Keratinocyte (primary cell): ENCODE measurements at regions not wholly inside any gene's neighbourhood (a gene's known extent, or its start where the extent isn't known, plus 50 kb on each side); places are given as distances from the start of the nearest gene placed in this dataset.

Source experiments
- DNase-seq: peaks from one replicate; pipeline ENCODE4 v3.0.0-alpha.2; 2011; ENCODE audit warnings: low read depth, missing footprints, low spot score
- FAIRE-seq: peaks from 2 replicates; lab custom pipeline; 2011; peaks lifted over from hg19 to GRCh38; lab: Jason Lieb, UNC
- H2AFZ ChIP-seq: 2 replicates; pipeline ENCODE4 v1.6.0; 2012; ENCODE audit warnings: low read length, control low read depth, inconsistent platforms; ENCODE audit not compliant: control insufficient read depth
- H3K27ac ChIP-seq: 2 replicates; pipeline ENCODE4 v1.5.1; 2011; ENCODE audit warnings: low read length; ENCODE audit not compliant: control insufficient read depth, insufficient read depth
- H3K27me3 ChIP-seq: 3 replicates; pipeline ENCODE4 v1.6.0; 2011; ENCODE audit warnings: low read length; ENCODE audit not compliant: control insufficient read depth, insufficient read depth; ENCODE audit errors: extremely low read depth
- H3K36me3 ChIP-seq, 2 experiments: 2 replicates in 1 of 2; 3 replicates in 1 of 2; pipeline ENCODE4 v1.5.1; 2011; ENCODE audit warnings: low read length in 2 of 2, mild to moderate bottlenecking in 1 of 2; ENCODE audit not compliant: control insufficient read depth in 2 of 2, insufficient read depth in 2 of 2; ENCODE audit errors: extremely low read depth in 1 of 2
- H3K4me1 ChIP-seq: 3 replicates; pipeline ENCODE4 v1.5.1; 2011; ENCODE audit warnings: low read length; ENCODE audit not compliant: control insufficient read depth, insufficient read depth; ENCODE audit errors: extremely low read depth
- H3K4me2 ChIP-seq: 3 replicates; pipeline ENCODE4 v1.6.0; 2011; ENCODE audit warnings: low read depth, low read length; ENCODE audit not compliant: control insufficient read depth, insufficient read depth; ENCODE audit errors: extremely low read depth
- H3K4me3 ChIP-seq, 3 experiments: fragments of 200-600 bp in 1 of 3; sonication (generic) in 1 of 3; 2 replicates in 2 of 3; 3 replicates in 1 of 3; pipeline ENCODE4 v1.5.1; 2011 to 2016; ENCODE audit warnings: low read length in 3 of 3, mild to moderate bottlenecking in 3 of 3, control low read depth in 2 of 3, inconsistent platforms in 1 of 3, low read depth in 1 of 3, mixed read lengths in 1 of 3, mixed run types in 1 of 3, moderate library complexity in 1 of 3; ENCODE audit not compliant: control insufficient read depth in 2 of 3, insufficient read depth in 2 of 3; ENCODE audit errors: extremely low read depth in 1 of 3
- H3K79me2 ChIP-seq: 2 replicates; pipeline ENCODE4 v1.6.0; 2012; ENCODE audit warnings: low read length; ENCODE audit not compliant: control insufficient read depth, insufficient read depth
- H3K9ac ChIP-seq: 3 replicates; pipeline ENCODE4 v1.6.0; 2011; ENCODE audit warnings: low read length; ENCODE audit not compliant: control insufficient read depth, insufficient read depth; ENCODE audit errors: extremely low read depth
- H3K9me1 ChIP-seq: 3 replicates; pipeline ENCODE4 v1.6.0; 2011; ENCODE audit warnings: low read length; ENCODE audit not compliant: control insufficient read depth, insufficient read depth; ENCODE audit errors: extremely low read depth
- H3K9me3 ChIP-seq: 2 replicates; pipeline ENCODE4 v1.5.1; 2012; ENCODE audit warnings: low read depth, low read length; ENCODE audit not compliant: control insufficient read depth
- H4K20me1 ChIP-seq: 3 replicates; pipeline ENCODE4 v1.6.0; 2011; ENCODE audit warnings: low read length; ENCODE audit not compliant: control insufficient read depth, insufficient read depth; ENCODE audit errors: extremely low read depth
- EZH2 ChIP-seq: IDR thresholded peaks from one replicate; pipeline ENCODE4 v1.6.1; 2012; ENCODE audit warnings: inconsistent platforms, mild to moderate bottlenecking, low read length, moderate library complexity
- dilution Hi-C: fragments of 300-500 bp; cut with MboI; formaldehyde crosslinking; loops from one replicate; pipeline ENCODE4 v1.7.0; 2020; ENCODE audit warnings: low sequenced_read_pairs; ENCODE audit not compliant: extremely low pct_ligation_motif_present
- TF ChIP-seq, protein P1 (sequence below), 3 experiments: IDR thresholded peaks in 1 of 3; conservative IDR thresholded peaks in 1 of 3; optimal IDR thresholded peaks in 1 of 3; 2 replicates in 2 of 3; 3 replicates in 1 of 3; pipeline versions ENCODE3 to v1.5.1; 2011; ENCODE audit warnings: low read length in 3 of 3, mild to moderate bottlenecking in 3 of 3, moderate library complexity in 2 of 3, control low read depth in 1 of 3, inconsistent platforms in 1 of 3; ENCODE audit not compliant: insufficient read depth in 2 of 3; ENCODE audit errors: extremely low read depth in 1 of 3

GRCh38 chr19:28532765-28533341 is 680.1 kb downstream of the UQCRFS1 start:
- DNase-seq (no peak), FAIRE-seq (no peak)
- no peaks in the 10 kb centered on the region for H4K20me1 ChIP-seq
- no peak overlapping the region for H3K9ac ChIP-seq
- no peak overlapping the region for H2AFZ ChIP-seq
- dilution Hi-C loops: no loop called here
- H3K79me2 ChIP-seq: no peaks in the 10 kb centered on the region
- H3K27ac ChIP-seq: no peak overlapping the region
- no peaks in the 10 kb centered on the region for H3K4me1 ChIP-seq
- H3K4me2 ChIP-seq: no peak overlapping the region
- no peaks in the 10 kb centered on the region for H3K36me3 ChIP-seq
- no peak overlapping the region for H3K4me3 ChIP-seq
- TF ChIP-seq, protein P1, sequence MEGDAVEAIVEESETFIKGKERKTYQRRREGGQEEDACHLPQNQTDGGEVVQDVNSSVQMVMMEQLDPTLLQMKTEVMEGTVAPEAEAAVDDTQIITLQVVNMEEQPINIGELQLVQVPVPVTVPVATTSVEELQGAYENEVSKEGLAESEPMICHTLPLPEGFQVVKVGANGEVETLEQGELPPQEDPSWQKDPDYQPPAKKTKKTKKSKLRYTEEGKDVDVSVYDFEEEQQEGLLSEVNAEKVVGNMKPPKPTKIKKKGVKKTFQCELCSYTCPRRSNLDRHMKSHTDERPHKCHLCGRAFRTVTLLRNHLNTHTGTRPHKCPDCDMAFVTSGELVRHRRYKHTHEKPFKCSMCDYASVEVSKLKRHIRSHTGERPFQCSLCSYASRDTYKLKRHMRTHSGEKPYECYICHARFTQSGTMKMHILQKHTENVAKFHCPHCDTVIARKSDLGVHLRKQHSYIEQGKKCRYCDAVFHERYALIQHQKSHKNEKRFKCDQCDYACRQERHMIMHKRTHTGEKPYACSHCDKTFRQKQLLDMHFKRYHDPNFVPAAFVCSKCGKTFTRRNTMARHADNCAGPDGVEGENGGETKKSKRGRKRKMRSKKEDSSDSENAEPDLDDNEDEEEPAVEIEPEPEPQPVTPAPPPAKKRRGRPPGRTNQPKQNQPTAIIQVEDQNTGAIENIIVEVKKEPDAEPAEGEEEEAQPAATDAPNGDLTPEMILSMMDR (optimal IDR thresholded peaks at IDR 0.05 in 1 of 3, IDR thresholded peaks at IDR 0.05 in 1 of 3, conservative IDR thresholded peaks at IDR 0.05 in 1 of 3; ENCODE audit: extremely low read depth in 1 of 3, insufficient read depth in 2 of 3, low read length in 3 of 3): no peak
- TF ChIP-seq EZH2: no peak
- no peaks in the 10 kb centered on the region for H3K27me3 ChIP-seq
- no peaks in the 10 kb centered on the region for H3K9me1 ChIP-seq
- H3K9me3 ChIP-seq: no peaks in the 10 kb centered on the region

DNA sequence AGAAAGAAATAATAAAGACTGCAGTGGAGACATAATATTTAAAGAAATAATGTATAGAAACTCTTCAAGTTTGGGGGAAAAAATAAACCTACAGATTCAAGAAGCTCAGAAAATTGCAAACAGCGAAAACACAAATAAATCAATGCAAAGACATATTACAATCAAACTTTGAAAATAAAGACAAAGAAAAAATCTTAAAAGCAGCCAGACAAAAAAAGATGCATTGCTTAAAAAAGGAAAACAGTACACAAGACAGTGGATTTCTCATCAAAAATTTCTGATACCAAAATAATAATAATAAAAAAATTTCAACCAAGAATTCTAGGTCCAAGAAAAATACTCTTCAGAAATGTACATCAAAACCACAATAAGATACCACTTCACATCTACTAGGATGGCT is 681.0 kb downstream of the UQCRFS1 start:
- dilution Hi-C loops: no loop called here
- H3K36me3 ChIP-seq: no peaks in the 10 kb centered on the region
- H3K79me2 ChIP-seq: no peaks in the 10 kb centered on the region
- H3K9ac ChIP-seq: no peak overlapping the region
- H3K4me3 ChIP-seq: no peak overlapping the region
- FAIRE-seq (no peak), DNase-seq (no peak)
- no peaks in the 10 kb centered on the region for H3K4me1 ChIP-seq
- no peaks in the 10 kb centered on the region for H3K9me3 ChIP-seq
- H2AFZ ChIP-seq: no peak overlapping the region
- H3K27me3 ChIP-seq: no peaks in the 10 kb centered on the region
- no peaks in the 10 kb centered on the region for H4K20me1 ChIP-seq
- H3K27ac ChIP-seq: no peak overlapping the region
- no peak overlapping the region for H3K4me2 ChIP-seq
- no peaks in the 10 kb centered on the region for H3K9me1 ChIP-seq
- TF ChIP-seq EZH2: no peak
- TF ChIP-seq, protein P1 (optimal IDR thresholded peaks at IDR 0.05 in 1 of 3, IDR thresholded peaks at IDR 0.05 in 1 of 3, conservative IDR thresholded peaks at IDR 0.05 in 1 of 3; ENCODE audit: extremely low read depth in 1 of 3, insufficient read depth in 2 of 3, low read length in 3 of 3): no peak
